Hepatocyte (in vitro differentiated cells): ENCODE measurements at regions not wholly inside any gene's neighbourhood (a gene's known extent, or its start where the extent isn't known, plus 50 kb on each side); places are given as distances from the start of the nearest gene placed in this dataset.

Source experiments
- DNase-seq: peaks from one replicate; pipeline ENCODE4 v3.0.0-alpha.2; 2016; ENCODE audit warnings: low spot score
- H2AFZ ChIP-seq: fragments of 200-600 bp; sonication (generic); 2 replicates; pipeline ENCODE4 v1.6.0; 2016; ENCODE audit warnings: antibody characterized with exemption, mild to moderate bottlenecking
- H3K27ac ChIP-seq: fragments of 200-600 bp; sonication (generic); 2 replicates; pipeline ENCODE4 v1.5.1; 2016; ENCODE audit warnings: mild to moderate bottlenecking
- H3K27me3 ChIP-seq: fragments of 200-600 bp; sonication (generic); 2 replicates; pipeline ENCODE4 v1.6.1; 2016
- H3K36me3 ChIP-seq: fragments of 200-600 bp; sonication (generic); replicated peaks from 2 replicates; pipeline ENCODE4 v1.5.1; 2016; ENCODE audit warnings: low read depth; ENCODE audit not compliant: insufficient read depth
- H3K4me1 ChIP-seq: fragments of 200-600 bp; sonication (generic); 2 replicates; pipeline ENCODE4 v1.5.1; 2016; ENCODE audit warnings: mild to moderate bottlenecking, moderate library complexity; ENCODE audit not compliant: insufficient read depth
- H3K4me2 ChIP-seq: fragments of 200-600 bp; sonication (generic); 2 replicates; pipeline ENCODE4 v1.6.0; 2016
- H3K4me3 ChIP-seq: fragments of 200-600 bp; sonication (generic); 2 replicates; pipeline ENCODE4 v1.5.1; 2016; ENCODE audit warnings: mild to moderate bottlenecking
- H3K79me2 ChIP-seq: fragments of 200-600 bp; sonication (generic); 2 replicates; pipeline ENCODE4 v1.6.0; 2017; ENCODE audit warnings: mild to moderate bottlenecking
- H3K9me2 ChIP-seq: fragments of 200-600 bp; sonication (generic); replicated peaks from 2 replicates; pipeline ENCODE4 v1.6.0; 2017; ENCODE audit warnings: mild to moderate bottlenecking; ENCODE audit not compliant: insufficient read depth
- H3K9me3 ChIP-seq: fragments of 200-600 bp; sonication (generic); 2 replicates; pipeline ENCODE4 v1.5.1; 2016; ENCODE audit warnings: low read depth, mild to moderate bottlenecking
- H4K20me1 ChIP-seq: fragments of 200-600 bp; sonication (generic); 2 replicates; pipeline ENCODE4 v1.6.0; 2016; ENCODE audit warnings: mild to moderate bottlenecking; ENCODE audit not compliant: insufficient read depth, poor library complexity, severe bottlenecking
- EZH2 ChIP-seq: fragments of 200-600 bp; sonication (generic); IDR thresholded peaks from 2 replicates; pipeline ENCODE4 v1.6.1; 2016; ENCODE audit warnings: antibody characterized with exemption, mild to moderate bottlenecking, borderline replicate concordance
- EZH2phosphoT487 ChIP-seq: fragments of 200-600 bp; sonication (generic); IDR thresholded peaks from one replicate; pipeline ENCODE4 v1.6.1; 2018; ENCODE audit warnings: antibody characterized with exemption, mild to moderate bottlenecking, low read depth, moderate library complexity; ENCODE audit not compliant: unreplicated experiment, severe bottlenecking
- WGBS: methylation state at CpG from one replicate; pipeline ENCODE4 v1.1.6; 2016; ENCODE audit warnings: low lambda C conversion rate; ENCODE audit errors: missing lambda C conversion rate; 5-methylcytosine and 5-hydroxymethylcytosine counted together
- TF ChIP-seq, protein P1 (sequence below): fragments of 200-600 bp; sonication (generic); IDR thresholded peaks from 2 replicates; pipeline ENCODE4 v1.5.1; 2016; ENCODE audit warnings: antibody characterized with exemption, mild to moderate bottlenecking; ENCODE audit not compliant: poor library complexity

DNA sequence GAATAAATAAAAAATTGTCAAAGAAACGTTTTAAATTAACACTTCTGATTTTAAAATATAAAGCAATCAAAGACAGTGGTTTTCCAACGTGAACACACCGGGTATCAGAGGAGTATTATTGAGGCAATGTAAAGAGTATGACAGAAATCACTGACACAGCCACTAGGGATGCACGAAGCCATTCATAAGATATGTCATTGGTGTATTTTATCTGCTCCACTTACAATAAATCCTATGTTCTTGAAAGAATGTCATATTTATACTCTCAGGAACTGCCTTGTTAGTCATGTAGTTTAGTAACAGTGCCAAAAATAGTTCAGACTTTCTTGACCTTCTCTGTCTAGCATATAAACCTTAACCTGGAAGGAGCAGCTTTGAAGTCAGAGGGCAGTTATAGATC lies 835.0 kb upstream of the NCAM2 start:
- Histone ChIP-seq H3K27me3 (no peaks in the 10 kb centered on the region), H3K27ac (no peak overlapping the region), H3K79me2 (no peaks in the 10 kb centered on the region), H3K4me2 (no peak overlapping the region), H3K4me3 (no peak overlapping the region), H3K4me1 (no peaks in the 10 kb centered on the region), H3K36me3 (no peaks in the 10 kb centered on the region), H2AFZ (no peak overlapping the region), H4K20me1 (no peaks in the 10 kb centered on the region), H3K9me3 (peaks cover 4% of the 10 kb centered on the region), H3K9me2 (no peaks in the 10 kb centered on the region)
- 72% methylated on average over 4 of the region's 4 CpGs for WGBS
- TF ChIP-seq, protein P1, sequence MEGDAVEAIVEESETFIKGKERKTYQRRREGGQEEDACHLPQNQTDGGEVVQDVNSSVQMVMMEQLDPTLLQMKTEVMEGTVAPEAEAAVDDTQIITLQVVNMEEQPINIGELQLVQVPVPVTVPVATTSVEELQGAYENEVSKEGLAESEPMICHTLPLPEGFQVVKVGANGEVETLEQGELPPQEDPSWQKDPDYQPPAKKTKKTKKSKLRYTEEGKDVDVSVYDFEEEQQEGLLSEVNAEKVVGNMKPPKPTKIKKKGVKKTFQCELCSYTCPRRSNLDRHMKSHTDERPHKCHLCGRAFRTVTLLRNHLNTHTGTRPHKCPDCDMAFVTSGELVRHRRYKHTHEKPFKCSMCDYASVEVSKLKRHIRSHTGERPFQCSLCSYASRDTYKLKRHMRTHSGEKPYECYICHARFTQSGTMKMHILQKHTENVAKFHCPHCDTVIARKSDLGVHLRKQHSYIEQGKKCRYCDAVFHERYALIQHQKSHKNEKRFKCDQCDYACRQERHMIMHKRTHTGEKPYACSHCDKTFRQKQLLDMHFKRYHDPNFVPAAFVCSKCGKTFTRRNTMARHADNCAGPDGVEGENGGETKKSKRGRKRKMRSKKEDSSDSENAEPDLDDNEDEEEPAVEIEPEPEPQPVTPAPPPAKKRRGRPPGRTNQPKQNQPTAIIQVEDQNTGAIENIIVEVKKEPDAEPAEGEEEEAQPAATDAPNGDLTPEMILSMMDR, result no peak
- TF ChIP-seq EZH2 (no peak), EZH2phosphoT487 (no peak)
- no peak for DNase-seq

DNA sequence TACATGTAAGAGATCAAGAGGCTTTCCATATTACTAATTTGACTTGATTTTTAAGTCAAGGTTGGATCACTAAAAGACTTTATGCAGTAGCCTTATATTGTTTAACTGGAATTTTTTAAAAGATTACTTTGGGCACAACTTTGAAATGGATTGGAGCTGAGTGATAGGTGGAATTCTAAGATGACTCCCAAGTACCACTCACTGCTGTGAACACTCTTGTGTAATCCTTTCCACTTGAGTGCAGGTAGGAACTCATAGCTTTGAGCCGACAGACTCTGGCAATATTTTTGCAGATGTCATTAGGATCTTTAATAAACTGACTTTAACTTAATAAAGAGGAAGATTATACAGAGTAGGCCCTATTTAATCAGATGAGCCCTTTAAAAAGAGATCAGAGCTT lies 831.1 kb upstream of the NCAM2 start:
- no peak overlapping the region for H3K27ac ChIP-seq
- no peak overlapping the region for H2AFZ ChIP-seq
- H3K4me1 ChIP-seq, result no peaks in the 10 kb centered on the region
- H3K4me3 ChIP-seq, result no peak overlapping the region
- no peak for TF ChIP-seq EZH2phosphoT487
- TF ChIP-seq, protein P1, result no peak
- no peak for TF ChIP-seq EZH2
- no peaks in the 10 kb centered on the region for H3K9me3 ChIP-seq
- H3K9me2 ChIP-seq, result no peaks in the 10 kb centered on the region
- WGBS, result 93% methylated on average over 1 of the region's 1 CpG
- DNase-seq, result no peak
- H3K79me2 ChIP-seq, result no peaks in the 10 kb centered on the region
- H3K36me3 ChIP-seq, result no peaks in the 10 kb centered on the region
- no peak overlapping the region for H3K4me2 ChIP-seq
- H3K27me3 ChIP-seq, result no peaks in the 10 kb centered on the region
- no peaks in the 10 kb centered on the region for H4K20me1 ChIP-seq

GRCh38 chr21:20169812-20170576 lies 828.2 kb upstream of the NCAM2 start:
- Histone ChIP-seq H3K4me2 (no peak overlapping the region), H3K4me1 (no peaks in the 10 kb centered on the region), H2AFZ (no peak overlapping the region), H3K27me3 (no peaks in the 10 kb centered on the region), H3K27ac (no peak overlapping the region), H3K9me3 (no peaks in the 10 kb centered on the region), H3K4me3 (no peak overlapping the region), H3K79me2 (no peaks in the 10 kb centered on the region), H4K20me1 (no peaks in the 10 kb centered on the region), H3K36me3 (no peaks in the 10 kb centered on the region), H3K9me2 (no peaks in the 10 kb centered on the region)
- 76% methylated on average over 3 of the region's 3 CpGs for WGBS
- no peak for TF ChIP-seq EZH2phosphoT487
- no peak for TF ChIP-seq EZH2
- TF ChIP-seq, protein P1, result no peak
- DNase-seq, result no peak
